Endothelial cell of umbilical vein (primary cell): ENCODE measurements at regions not wholly inside any gene's neighbourhood (a gene's known extent, or its start where the extent isn't known, plus 50 kb on each side); places are given as distances from the start of the nearest gene placed in this dataset.
"Not testable (repeated sequence)": the region's sequence is repeated elsewhere in the genome, so short reads cannot be mapped to it uniquely, and the experiment has no call there.

Source experiments
- BruUV-seq: library from RNA; stranded (reverse); fragments of 400-500 nt; replicated peaks from 2 replicates; lab custom pipeline; 2021; lab: Mats Ljungman, UMichigan
- CTCF ChIA-PET: fragments of 300-600, 350-600 bp; sonication (Branson Sonifier 250); formaldehyde crosslinking; loops from one replicate; lab custom pipeline; 2021; ENCODE audit warnings: antibody characterized with exemption, inconsistent platforms; lab: Charles Lee
- POLR2A ChIA-PET: fragments of 300-600, 350-600 bp; sonication (Branson Sonifier 250); formaldehyde crosslinking; loops from one replicate; lab custom pipeline; 2021; ENCODE audit warnings: antibody characterized with exemption, inconsistent platforms; lab: Charles Lee
- DNase-seq: peaks from one replicate; pipeline ENCODE4 v3.0.0-alpha.2; 2011; ENCODE audit warnings: low read depth, low spot score
- FAIRE-seq: peaks from 2 replicates; lab custom pipeline; 2011; peaks lifted over from hg19 to GRCh38; lab: Jason Lieb, UNC
- H2AFZ ChIP-seq: 2 replicates; pipeline ENCODE4 v1.6.0; 2012; ENCODE audit warnings: low read depth, low read length, control low read depth, inconsistent platforms
- H3K27ac ChIP-seq: 2 replicates; pipeline ENCODE4 v1.5.1; 2011; ENCODE audit warnings: low read depth, mild to moderate bottlenecking, control low read depth, low read length, moderate library complexity; ENCODE audit not compliant: insufficient read depth
- H3K27me3 ChIP-seq, 2 experiments: 2 replicates each; pipeline versions ENCODE4 v1.6.0 to v1.6.1; 2011; ENCODE audit warnings: low read length in 2 of 2, mixed read lengths in 1 of 2; ENCODE audit not compliant: control insufficient read depth in 2 of 2, insufficient read depth in 2 of 2
- H3K36me3 ChIP-seq, 2 experiments: 2 replicates in 1 of 2; 3 replicates in 1 of 2; pipeline ENCODE4 v1.5.1; 2011; ENCODE audit warnings: low read length in 2 of 2, mild to moderate bottlenecking in 1 of 2, moderate library complexity in 1 of 2; ENCODE audit not compliant: control insufficient read depth in 2 of 2, insufficient read depth in 2 of 2; ENCODE audit errors: extremely low read depth in 1 of 2
- H3K4me1 ChIP-seq: 3 replicates; pipeline ENCODE4 v1.5.1; 2011; ENCODE audit warnings: mild to moderate bottlenecking, low read length; ENCODE audit not compliant: control insufficient read depth, insufficient read depth; ENCODE audit errors: extremely low read depth
- H3K4me2 ChIP-seq: 2 replicates; pipeline ENCODE4 v1.6.1; 2011; ENCODE audit warnings: low read length, control low read depth, mixed read lengths; ENCODE audit not compliant: insufficient read depth
- H3K4me3 ChIP-seq, 3 experiments: fragments of 200-600 bp in 1 of 3; sonication (generic), shearing (Covaris generic) in 1 of 3; replicated peaks in 1 of 3; 2 replicates each; pipeline ENCODE4 v1.5.1; 2011 to 2016; ENCODE audit warnings: control low read depth in 3 of 3, low read length in 3 of 3, mild to moderate bottlenecking in 2 of 3, inconsistent platforms in 1 of 3, low read depth in 1 of 3, moderate library complexity in 1 of 3; ENCODE audit not compliant: insufficient read depth in 1 of 3
- H3K79me2 ChIP-seq: 2 replicates; pipeline ENCODE4 v1.6.0; 2012; ENCODE audit warnings: low read length, inconsistent platforms; ENCODE audit not compliant: control insufficient read depth, insufficient read depth
- H3K9ac ChIP-seq: replicated peaks from 2 replicates; pipeline ENCODE3; 2011; ENCODE audit warnings: low read length, control low read depth; ENCODE audit not compliant: insufficient read depth; ENCODE audit errors: extremely low read depth
- H3K9me1 ChIP-seq: replicated peaks from 3 replicates; pipeline ENCODE4 v1.6.0; 2011; ENCODE audit warnings: mild to moderate bottlenecking, low read length; ENCODE audit not compliant: control insufficient read depth, insufficient read depth; ENCODE audit errors: extremely low read depth
- H3K9me3 ChIP-seq: replicated peaks from 2 replicates; pipeline ENCODE4 v1.5.1; 2012; ENCODE audit warnings: low read length, inconsistent platforms; ENCODE audit not compliant: control insufficient read depth, insufficient read depth
- H4K20me1 ChIP-seq: replicated peaks from 2 replicates; pipeline ENCODE3; 2011; ENCODE audit warnings: mild to moderate bottlenecking, low read length; ENCODE audit not compliant: control insufficient read depth, insufficient read depth; ENCODE audit errors: extremely low read depth
- EZH2 ChIP-seq: IDR thresholded peaks from 2 replicates; pipeline ENCODE4 v1.6.1; 2012; ENCODE audit warnings: borderline replicate concordance, low read depth, mild to moderate bottlenecking, moderate library complexity, low read length, inconsistent platforms; ENCODE audit not compliant: severe bottlenecking
- FOS ChIP-seq: IDR thresholded peaks from 2 replicates; pipeline ENCODE4 v1.6.1; 2011; ENCODE audit warnings: mild to moderate bottlenecking, low read length, moderate library complexity, borderline replicate concordance; ENCODE audit not compliant: insufficient read depth
- GATA2 ChIP-seq: IDR thresholded peaks from 2 replicates; pipeline ENCODE4 v1.7.0; 2011; ENCODE audit warnings: low read depth, mild to moderate bottlenecking, moderate library complexity, mixed read lengths, low read length; ENCODE audit not compliant: insufficient read length, insufficient read depth
- JUN ChIP-seq: IDR thresholded peaks from 2 replicates; pipeline ENCODE4 v1.6.1; 2011; ENCODE audit warnings: borderline replicate concordance, low read depth; ENCODE audit not compliant: insufficient read length, insufficient read depth
- MYC ChIP-seq: IDR thresholded peaks from one replicate; pipeline ENCODE4 v1.6.1; 2011; ENCODE audit warnings: mild to moderate bottlenecking, low read depth, low read length
- POLR2A ChIP-seq: IDR thresholded peaks from 2 replicates; pipeline ENCODE4 v1.6.1; 2012; ENCODE audit warnings: low read depth, mild to moderate bottlenecking, control low read depth, low read length
- POLR2AphosphoS5 ChIP-seq: IDR thresholded peaks from 2 replicates; pipeline ENCODE4 v1.6.1; 2012; ENCODE audit warnings: low read depth, mild to moderate bottlenecking, control low read depth, low read length, moderate library complexity; ENCODE audit not compliant: insufficient read depth
- dilution Hi-C: fragments of 300-500 bp; cut with MboI; formaldehyde crosslinking; loops from one replicate; pipeline ENCODE4 v1.15.0; 2019; ENCODE audit warnings: low sequenced_read_pairs; ENCODE audit not compliant: extremely low pct_ligation_motif_present
- intact Hi-C: fragments of 100-400 bp; cut with micrococcal nuclease; formaldehyde crosslinking; loops from one replicate; pipeline ENCODE4 v1.10.0; 2022
- TF ChIP-seq, protein P1 (sequence below), 2 donors: IDR thresholded peaks; 1 replicate in 1 of 2; 2 replicates in 1 of 2; pipeline ENCODE4 v1.5.1; 2011; ENCODE audit warnings: low read length in 2 of 2, mild to moderate bottlenecking in 2 of 2, moderate library complexity in 2 of 2, control low read depth in 1 of 2, inconsistent platforms in 1 of 2, low read depth in 1 of 2; ENCODE audit not compliant: insufficient read depth in 1 of 2; ENCODE audit errors: extremely low read depth in 1 of 2
- TF ChIP-seq, protein P2 (sequence below): IDR thresholded peaks from 2 replicates; pipeline ENCODE4 v1.6.1; 2011; ENCODE audit not compliant: insufficient read depth, insufficient read length

DNA sequence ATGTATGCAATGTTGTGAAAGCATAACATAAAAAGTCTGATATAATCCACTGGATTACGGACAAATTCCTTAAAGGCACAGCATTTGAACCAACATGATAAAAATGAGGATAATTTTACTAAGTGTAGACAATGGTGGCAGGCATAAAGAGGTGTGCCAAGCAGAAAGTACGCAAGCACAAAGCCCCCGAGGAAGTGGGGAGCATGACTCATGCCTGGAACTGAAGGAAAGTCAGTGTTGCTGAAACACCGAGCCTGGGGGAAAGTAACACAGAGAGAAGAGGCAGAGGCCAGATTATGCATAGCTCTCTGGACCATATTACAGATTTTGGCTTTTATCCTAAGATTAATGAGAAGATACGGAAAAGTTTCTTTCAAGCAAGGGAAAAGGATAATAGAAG lies 490.0 kb upstream of the PHF14 start:
- intact Hi-C loops (no loop called here), dilution Hi-C loops (no loop called here)
- no peak overlapping the region for H3K27ac ChIP-seq
- H3K4me3 ChIP-seq, result no peak overlapping the region
- no peaks in the 10 kb centered on the region for H3K36me3 ChIP-seq
- DNase-seq, result no peak
- H3K9ac ChIP-seq, result no peak overlapping the region
- TF ChIP-seq POLR2AphosphoS5 (no peak), FOS (no peak)
- ChIA-PET POLR2A (no interaction called here), CTCF (no interaction called here)
- no peaks in the 10 kb centered on the region for H3K4me1 ChIP-seq
- no TSS peak for BruUV-seq
- H2AFZ ChIP-seq, result no peak overlapping the region
- H3K9me1 ChIP-seq, result no peaks in the 10 kb centered on the region
- no peaks in the 10 kb centered on the region for H4K20me1 ChIP-seq
- peaks cover 7% of the 10 kb centered on the region for H3K9me3 ChIP-seq
- H3K4me2 ChIP-seq, result no peak overlapping the region
- FAIRE-seq, result no peak
- no peaks in the 10 kb centered on the region for H3K27me3 ChIP-seq
- H3K79me2 ChIP-seq, result no peaks in the 10 kb centered on the region

DNA sequence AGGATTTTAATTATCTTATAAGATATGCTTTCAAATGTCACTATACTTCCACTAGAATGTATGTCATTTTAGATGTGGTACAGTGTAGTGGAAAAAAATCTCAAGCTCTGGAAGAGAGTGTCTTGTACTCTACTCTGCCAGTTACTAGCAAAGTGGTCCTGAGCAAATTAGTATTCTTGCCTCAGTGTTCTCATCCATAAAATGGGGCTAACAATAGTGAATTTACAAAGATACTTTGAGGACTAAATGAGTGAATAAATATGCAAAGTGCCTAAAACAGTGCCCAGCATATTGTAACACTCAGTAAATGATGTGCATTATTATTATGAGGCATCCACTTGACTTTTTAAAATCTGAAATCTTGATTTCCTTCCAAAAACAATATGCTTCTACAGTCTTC lies 488.9 kb upstream of the PHF14 start:
- Histone ChIP-seq H3K4me2 (no peak overlapping the region), H3K9ac (no peak overlapping the region), H3K4me3 (no peak overlapping the region), H3K9me1 (no peaks in the 10 kb centered on the region), H4K20me1 (no peaks in the 10 kb centered on the region), H3K4me1 (no peaks in the 10 kb centered on the region), H3K27me3 (no peaks in the 10 kb centered on the region), H2AFZ (no peak overlapping the region), H3K9me3 (peaks cover 7% of the 10 kb centered on the region), H3K79me2 (no peaks in the 10 kb centered on the region), H3K36me3 (no peaks in the 10 kb centered on the region), H3K27ac (no peak overlapping the region)
- DNase-seq (no peak), FAIRE-seq (no peak)
- ChIA-PET CTCF (no interaction called here), POLR2A (no interaction called here)
- TF ChIP-seq, protein P1, sequence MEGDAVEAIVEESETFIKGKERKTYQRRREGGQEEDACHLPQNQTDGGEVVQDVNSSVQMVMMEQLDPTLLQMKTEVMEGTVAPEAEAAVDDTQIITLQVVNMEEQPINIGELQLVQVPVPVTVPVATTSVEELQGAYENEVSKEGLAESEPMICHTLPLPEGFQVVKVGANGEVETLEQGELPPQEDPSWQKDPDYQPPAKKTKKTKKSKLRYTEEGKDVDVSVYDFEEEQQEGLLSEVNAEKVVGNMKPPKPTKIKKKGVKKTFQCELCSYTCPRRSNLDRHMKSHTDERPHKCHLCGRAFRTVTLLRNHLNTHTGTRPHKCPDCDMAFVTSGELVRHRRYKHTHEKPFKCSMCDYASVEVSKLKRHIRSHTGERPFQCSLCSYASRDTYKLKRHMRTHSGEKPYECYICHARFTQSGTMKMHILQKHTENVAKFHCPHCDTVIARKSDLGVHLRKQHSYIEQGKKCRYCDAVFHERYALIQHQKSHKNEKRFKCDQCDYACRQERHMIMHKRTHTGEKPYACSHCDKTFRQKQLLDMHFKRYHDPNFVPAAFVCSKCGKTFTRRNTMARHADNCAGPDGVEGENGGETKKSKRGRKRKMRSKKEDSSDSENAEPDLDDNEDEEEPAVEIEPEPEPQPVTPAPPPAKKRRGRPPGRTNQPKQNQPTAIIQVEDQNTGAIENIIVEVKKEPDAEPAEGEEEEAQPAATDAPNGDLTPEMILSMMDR (IDR thresholded peaks at IDR 0.05; ENCODE audit: extremely low read depth in 1 of 2, insufficient read depth in 1 of 2, low read depth in 1 of 2, low read length in 2 of 2), result no peak
- TF ChIP-seq, protein P2, sequence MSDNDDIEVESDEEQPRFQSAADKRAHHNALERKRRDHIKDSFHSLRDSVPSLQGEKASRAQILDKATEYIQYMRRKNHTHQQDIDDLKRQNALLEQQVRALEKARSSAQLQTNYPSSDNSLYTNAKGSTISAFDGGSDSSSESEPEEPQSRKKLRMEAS, result no peak
- TF ChIP-seq MYC (no peak), JUN (no peak), EZH2 (no peak), GATA2 (no peak), POLR2A (no peak), POLR2AphosphoS5 (no peak), FOS (no peak)
- dilution Hi-C loops, result no loop called here
- BruUV-seq, result no TSS peak
- intact Hi-C loops, result no loop called here

DNA sequence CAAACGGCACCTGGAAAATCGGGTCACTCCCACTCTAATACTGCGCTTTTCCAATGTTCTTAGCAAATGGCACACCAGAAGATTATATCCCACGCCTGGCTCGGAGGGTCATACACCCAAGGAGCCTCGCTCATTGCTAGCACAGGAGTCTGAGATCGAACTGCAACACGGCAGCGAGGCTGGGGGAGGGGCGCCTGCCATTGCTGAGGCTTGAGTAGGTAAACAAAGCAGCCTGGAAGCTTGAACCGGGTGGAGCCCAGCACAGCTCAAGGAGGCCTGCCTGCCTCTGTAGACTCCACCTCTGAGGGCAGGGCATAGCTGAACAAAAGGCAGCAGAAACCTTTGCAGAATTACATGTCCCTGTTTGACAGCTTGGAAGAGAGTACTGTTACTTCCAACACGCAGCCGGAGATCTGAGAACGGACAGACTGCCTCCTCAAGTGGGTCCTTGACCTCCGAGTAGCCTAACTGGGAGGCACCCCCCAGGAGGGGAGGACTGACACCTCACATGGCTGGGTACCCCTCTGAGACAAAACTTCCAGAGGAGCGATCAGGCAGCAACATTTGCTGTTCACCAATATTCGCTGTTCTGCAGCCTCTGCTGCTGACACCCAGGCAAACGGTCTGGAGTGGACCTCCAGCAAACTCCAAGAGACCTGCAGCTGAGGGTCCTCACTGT lies 472.3 kb upstream of the PHF14 start:
- H3K9me3 ChIP-seq, H3K36me3 ChIP-seq, H3K79me2 ChIP-seq, FAIRE-seq, intact Hi-C loops, dilution Hi-C loops, H3K27ac ChIP-seq, POLR2A ChIA-PET, CTCF ChIA-PET, H4K20me1 ChIP-seq, H3K9me1 ChIP-seq, H3K27me3 ChIP-seq, H3K4me2 ChIP-seq, H3K4me1 ChIP-seq, DNase-seq, H3K9ac ChIP-seq, BruUV-seq, H2AFZ ChIP-seq, H3K4me3 ChIP-seq: not testable (repeated sequence)
